ENCODE measurements at regions not wholly inside any gene's neighbourhood (a gene's known extent, or its start where the extent isn't known, plus 50 kb on each side); places are given as distances from the start of the nearest gene placed in this dataset.
"Not testable (repeated sequence)": the region's sequence is repeated elsewhere in the genome, so short reads cannot be mapped to it uniquely, and the experiment has no call there.

- no peak for DNase-seq (ENCODE audit: low spot score)
These were observed 479.9 kb upstream of the FANCL start for GRCh38 chr2:58720770-58721697.

DNA sequence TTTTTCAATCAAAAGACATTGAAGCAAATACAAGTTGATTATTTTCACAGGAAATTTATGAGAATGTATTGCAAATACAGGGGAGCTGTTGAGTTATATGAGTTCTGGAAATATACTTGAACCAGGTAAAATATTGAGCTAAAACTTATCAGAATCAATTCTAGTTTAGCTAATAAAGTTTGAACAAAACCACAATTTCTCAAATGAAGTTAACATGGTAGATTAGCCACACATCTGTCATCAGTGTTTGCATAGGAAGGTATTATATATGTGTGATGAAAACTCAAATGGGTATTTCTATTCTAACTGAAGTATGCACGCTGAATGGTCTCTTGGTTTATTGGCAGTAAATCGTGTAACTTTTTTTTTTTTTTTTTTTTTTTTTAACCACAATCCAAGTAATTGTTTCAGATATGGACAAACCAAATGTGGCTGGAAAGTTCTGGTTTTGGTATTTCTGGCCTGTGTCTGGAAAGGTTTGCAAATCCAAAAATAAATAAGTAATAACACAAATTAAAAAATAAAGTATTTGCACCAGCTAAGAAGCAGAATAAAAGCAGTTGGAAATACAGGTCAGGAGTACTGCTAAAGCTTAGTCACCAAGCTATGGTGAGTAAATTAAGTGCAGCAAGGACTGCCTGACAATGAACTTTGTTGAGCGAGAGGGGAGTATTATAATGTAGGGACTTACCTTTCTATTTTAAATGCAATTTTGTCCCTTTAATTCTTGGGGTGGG, 479.1 kb upstream of the FANCL start:
- DNase-seq (ENCODE audit: low spot score) = no peak

DNA sequence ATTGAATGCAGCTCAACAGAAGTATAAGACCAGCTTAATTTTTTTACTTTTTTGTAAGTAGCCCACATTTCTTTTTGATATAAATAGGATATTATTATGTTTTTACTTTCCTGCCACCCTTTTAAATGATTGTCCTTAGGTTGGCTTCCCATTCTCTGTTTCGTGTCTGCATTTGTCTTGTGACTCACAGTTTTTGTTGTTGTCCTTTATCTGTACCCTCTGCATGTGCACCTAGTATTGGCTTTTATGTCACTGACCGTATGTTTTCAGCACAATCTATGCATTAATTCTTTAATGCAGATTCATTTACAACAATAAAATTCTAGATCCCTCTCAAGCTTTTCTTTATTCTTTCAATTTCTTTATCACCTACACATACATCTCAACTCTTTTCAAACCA, 474.2 kb upstream of the FANCL start:
- DNase-seq (ENCODE audit: low spot score) = no peak

DNA sequence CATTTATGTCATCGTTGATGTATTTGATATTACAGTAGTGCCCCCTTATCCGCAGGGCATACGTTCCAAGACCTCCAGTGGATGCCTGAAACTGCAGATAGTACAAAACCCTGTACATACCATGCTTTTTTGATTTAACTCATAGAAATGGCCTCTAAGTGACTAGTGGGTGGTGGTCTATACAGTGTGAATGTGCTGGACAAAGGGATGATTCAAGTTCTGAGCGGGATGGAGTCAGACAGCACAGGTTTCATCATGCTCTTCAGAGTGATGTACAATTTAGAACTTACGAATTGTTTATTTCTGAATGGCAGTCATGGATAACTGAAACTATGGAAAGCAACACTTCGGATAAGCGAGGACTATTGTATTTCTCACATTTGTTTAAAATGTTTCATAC, 473.1 kb upstream of the FANCL start:
- no peak for DNase-seq (ENCODE audit: low spot score)

GRCh38 chr2:58710795-58711279, 469.7 kb upstream of the FANCL start:
- DNase-seq (ENCODE audit: low spot score) = no peak

- DNase-seq (ENCODE audit: low spot score) = no peak
These were observed 468.7 kb upstream of the FANCL start for GRCh38 chr2:58709687-58710354.

- no peak for DNase-seq (ENCODE audit: low spot score)
These were observed 468.1 kb upstream of the FANCL start for GRCh38 chr2:58709274-58709673.

GRCh38 chr2:58708565-58708964, 467.4 kb upstream of the FANCL start:
- DNase-seq (ENCODE audit: low spot score) = no peak

GRCh38 chr2:58702302-58702885, 461.3 kb upstream of the FANCL start:
- no peak for DNase-seq (ENCODE audit: low spot score)

GRCh38 chr2:58701688-58702301, 460.7 kb upstream of the FANCL start:
- no peak for DNase-seq (ENCODE audit: low spot score)

- DNase-seq (ENCODE audit: low spot score) = no peak
These were observed 459.5 kb upstream of the FANCL start for GRCh38 chr2:58700591-58700990.

DNA sequence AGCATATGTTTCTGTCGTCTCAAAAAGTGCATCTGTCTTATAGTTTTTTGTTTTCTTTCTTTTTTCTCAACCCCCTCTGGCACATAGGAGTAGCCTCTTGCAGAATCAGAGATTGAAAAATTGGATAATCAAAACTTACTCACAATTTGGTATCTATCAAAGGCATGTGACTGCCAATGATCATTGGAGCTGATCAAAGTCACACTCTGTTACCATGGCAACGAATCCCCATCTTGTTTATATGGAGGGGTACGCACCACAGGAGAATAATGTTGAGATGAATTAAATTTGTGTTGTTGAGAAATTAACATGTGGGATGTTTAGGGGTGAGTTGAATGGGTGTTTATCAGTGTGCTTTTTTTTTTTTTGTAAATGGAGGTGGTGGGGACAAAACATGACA, 458.3 kb upstream of the FANCL start:
- no peak for DNase-seq (ENCODE audit: low spot score)

- no peak for DNase-seq (ENCODE audit: low spot score)
These were observed 457.5 kb upstream of the FANCL start for GRCh38 chr2:58698620-58699019.

GRCh38 chr2:58694114-58694513, 453.0 kb upstream of the FANCL start:
- DNase-seq (ENCODE audit: low spot score) = not testable (repeated sequence)

DNA sequence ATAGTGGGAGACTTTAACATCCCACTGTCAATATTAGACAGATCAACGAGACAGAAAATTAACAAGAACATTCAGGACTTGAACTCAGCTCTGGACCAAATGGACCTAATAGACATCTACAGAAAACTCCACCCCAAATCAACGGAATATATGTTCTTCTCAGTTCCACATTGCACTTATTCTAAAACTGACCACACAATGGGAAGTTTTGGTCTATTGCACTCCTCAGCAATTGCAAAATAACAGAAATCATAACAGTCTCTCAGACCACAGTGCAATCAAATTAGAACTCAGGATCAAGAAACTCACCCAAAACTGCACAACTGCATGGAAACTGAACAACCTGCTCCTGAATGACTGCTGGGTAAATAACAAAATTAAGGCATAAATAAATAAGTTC, 449.9 kb upstream of the FANCL start:
- not testable (repeated sequence) for DNase-seq (ENCODE audit: low spot score)

DNA sequence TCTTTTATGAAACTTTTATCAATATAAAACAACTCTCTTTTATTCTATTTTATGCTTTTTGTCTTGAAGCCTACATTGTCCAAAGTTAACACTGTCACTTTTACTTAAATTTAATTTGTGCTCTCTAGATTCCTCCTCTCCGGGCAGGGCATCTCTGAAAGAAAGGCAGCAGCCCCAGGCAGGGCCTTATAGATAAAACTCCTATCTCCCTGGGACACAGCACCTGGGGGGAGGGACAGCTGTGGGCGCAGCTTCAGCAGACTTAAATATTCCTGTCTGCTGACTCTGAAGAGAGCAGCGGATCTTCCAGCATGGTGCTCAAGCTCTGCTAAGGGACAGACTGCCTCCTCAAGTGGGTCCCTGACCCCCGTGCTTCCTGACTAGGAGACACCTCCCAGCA, 447.7 kb upstream of the FANCL start:
- DNase-seq (ENCODE audit: low spot score) = no peak

- no peak for DNase-seq (ENCODE audit: low spot score)
These were observed 445.7 kb upstream of the FANCL start for GRCh38 chr2:58686776-58687175.

DNA sequence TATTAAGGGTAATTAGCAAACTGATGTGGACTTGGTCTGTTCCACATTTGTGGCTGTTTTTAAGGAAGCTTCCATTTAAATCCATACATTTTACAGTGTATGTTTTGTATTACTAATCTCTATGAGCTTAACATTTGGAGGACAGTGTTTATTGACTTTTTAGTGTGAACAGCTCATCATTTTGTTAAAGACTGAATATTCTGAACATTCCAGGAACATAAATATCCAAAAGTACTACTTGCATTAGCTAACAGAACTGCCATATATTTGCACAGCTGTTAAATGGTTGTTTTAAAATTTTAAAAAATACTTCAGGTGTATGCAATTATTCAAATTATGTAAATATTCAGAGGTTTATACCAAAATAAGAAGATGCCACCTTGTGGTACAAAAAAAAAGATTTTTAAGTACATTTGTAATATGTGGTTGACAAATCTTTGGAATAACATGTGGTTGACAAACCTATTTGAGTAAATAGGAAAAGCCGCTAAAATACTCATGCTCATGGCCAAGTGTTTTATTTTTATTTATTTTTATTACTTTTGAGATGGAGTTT, 439.7 kb upstream of the FANCL start:
- DNase-seq (ENCODE audit: low spot score) = no peak

- DNase-seq (ENCODE audit: low spot score) = no peak
These were observed 436.6 kb upstream of the FANCL start for GRCh38 chr2:58677748-58678147.

DNA sequence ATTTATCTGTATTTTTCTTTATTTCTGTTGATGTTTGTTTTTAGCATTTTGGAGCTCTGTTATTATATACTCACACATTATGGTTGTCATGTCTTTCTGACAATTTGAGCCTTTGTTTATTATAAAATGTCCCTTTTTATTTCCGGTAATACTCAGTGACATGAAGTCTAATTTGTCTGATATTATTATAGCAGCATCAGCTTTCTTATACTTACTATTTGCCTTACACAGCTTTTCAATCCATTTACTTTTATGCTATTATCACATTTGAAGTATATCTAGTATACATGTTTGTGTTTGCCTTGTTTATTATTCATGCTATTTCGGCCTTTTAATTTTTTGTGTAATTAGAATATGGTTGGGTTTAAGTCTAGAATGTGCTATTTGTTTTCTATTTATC, 430.6 kb upstream of the FANCL start:
- DNase-seq (ENCODE audit: low spot score) = no peak

GRCh38 chr2:58669998-58670397, 428.9 kb upstream of the FANCL start:
- DNase-seq (ENCODE audit: low spot score) = no peak

All from AG08395 (cell line).